Uterus (tissue), 3 donors: ENCODE measurements at regions not wholly inside any gene's neighbourhood (a gene's known extent, or its start where the extent isn't known, plus 50 kb on each side); places are given as distances from the start of the nearest gene placed in this dataset.

Source experiments
- DNase-seq, 2 donors: peaks; one replicate each; pipeline ENCODE4 v3.0.0-alpha.2; 2019 to 2020
- H3K27ac ChIP-seq, 2 donors: fragments of 200-600 bp; sonication (generic); 1 replicate in 1 of 2; 2 replicates in 1 of 2; pipeline ENCODE4 v1.5.1; 2016 to 2018
- H3K27me3 ChIP-seq, 2 donors: fragments of 200-600 bp; sonication (generic); one replicate each; pipeline ENCODE4 v1.5.1; 2018 to 2019; ENCODE audit warnings: control low read depth in 1 of 2
- H3K36me3 ChIP-seq, 2 donors: fragments of 200-600 bp; sonication (generic); one replicate each; pipeline ENCODE4 v1.5.1; 2019; ENCODE audit warnings: control low read depth in 1 of 2
- H3K4me1 ChIP-seq, 2 donors: fragments of 200-600 bp; sonication (generic); one replicate each; pipeline ENCODE4 v1.5.1; 2018 to 2019; ENCODE audit warnings: control low read depth in 1 of 2
- H3K4me3 ChIP-seq, 2 donors: fragments of 200-600 bp; sonication (generic); 1 replicate in 1 of 2; 2 replicates in 1 of 2; pipeline ENCODE4 v1.5.1; 2018 to 2019; ENCODE audit warnings: mild to moderate bottlenecking in 1 of 2
- H3K9me3 ChIP-seq, 2 donors: fragments of 200-600 bp; sonication (generic); one replicate each; pipeline ENCODE4 v1.5.1; 2019; ENCODE audit warnings: control low read depth in 1 of 2
- CTCF ChIP-seq, 4 experiments: fragments of 200-600 bp in 2 of 4; fragments of 450-650 bp in 2 of 4; sonication (generic) in 2 of 4; IDR thresholded peaks; one replicate each; pipeline ENCODE4 v1.5.1; 2016 to 2019; ENCODE audit warnings: antibody characterized with exemption in 4 of 4, mild to moderate bottlenecking in 2 of 4, moderate library complexity in 1 of 4
- POLR2A ChIP-seq, 2 donors: fragments of 450-650 bp; IDR thresholded peaks; one replicate each; pipeline ENCODE4 v1.6.1; 2016; ENCODE audit warnings: antibody characterized with exemption in 2 of 2, mild to moderate bottlenecking in 1 of 2, moderate library complexity in 1 of 2
- intact Hi-C: fragments of 100-400 bp; cut with DNase I; formaldehyde crosslinking; loops from one replicate; pipeline ENCODE4 v1.15.1; 2023; ENCODE audit warnings: low total_unique reads
- donor health status: DM: yes; HTN: yes; CAD: no.

GRCh38 chr3:163166197-163166596 lies 1669.6 kb downstream of the OTOL1 start:
- TF ChIP-seq CTCF (IDR thresholded peaks at IDR 0.05) = no peak
- no peak for TF ChIP-seq POLR2A (IDR thresholded peaks at IDR 0.05)
- intact Hi-C loops = no loop called here
- Histone ChIP-seq H3K36me3 (no peaks in the 10 kb centered on the region), H3K27ac (no peak overlapping the region), H3K9me3 (peaks cover 0 to 3% of the 10 kb centered on the region in 2 donors), H3K4me1 (no peaks in the 10 kb centered on the region), H3K4me3 (no peak overlapping the region), H3K27me3 (no peaks in the 10 kb centered on the region)
- DNase-seq = no peak

GRCh38 chr3:163159306-163159705 lies 1662.7 kb downstream of the OTOL1 start:
- TF ChIP-seq POLR2A (IDR thresholded peaks at IDR 0.05) (no peak), CTCF (IDR thresholded peaks at IDR 0.05) (no peak)
- Histone ChIP-seq H3K9me3 (no peaks in the 10 kb centered on the region), H3K4me3 (no peak overlapping the region), H3K36me3 (no peaks in the 10 kb centered on the region), H3K4me1 (no peaks in the 10 kb centered on the region), H3K27me3 (no peaks in the 10 kb centered on the region), H3K27ac (no peak overlapping the region)
- intact Hi-C loops = no loop called here
- DNase-seq = no peak

GRCh38 chr3:163139600-163139999 lies 1643.0 kb downstream of the OTOL1 start:
- no peaks in the 10 kb centered on the region for H3K9me3 ChIP-seq
- TF ChIP-seq POLR2A (IDR thresholded peaks at IDR 0.05) (no peak), CTCF (IDR thresholded peaks at IDR 0.05) (no peak)
- no peaks in the 10 kb centered on the region for H3K27me3 ChIP-seq
- H3K4me1 ChIP-seq = no peaks in the 10 kb centered on the region
- H3K4me3 ChIP-seq = no peak overlapping the region
- no peak overlapping the region for H3K27ac ChIP-seq
- H3K36me3 ChIP-seq = no peaks in the 10 kb centered on the region
- no peak for DNase-seq
- intact Hi-C loops = no loop called here

GRCh38 chr3:163138258-163138657 lies 1641.7 kb downstream of the OTOL1 start:
- Histone ChIP-seq H3K4me3 (no peak overlapping the region), H3K4me1 (no peaks in the 10 kb centered on the region), H3K9me3 (no peaks in the 10 kb centered on the region), H3K27me3 (no peaks in the 10 kb centered on the region), H3K27ac (no peak overlapping the region), H3K36me3 (no peaks in the 10 kb centered on the region)
- TF ChIP-seq POLR2A (IDR thresholded peaks at IDR 0.05) = no peak
- no peak for TF ChIP-seq CTCF (IDR thresholded peaks at IDR 0.05)
- intact Hi-C loops = no loop called here
- no peak for DNase-seq

GRCh38 chr3:163132111-163132510 lies 1635.5 kb downstream of the OTOL1 start:
- H3K27ac ChIP-seq = no peak overlapping the region
- intact Hi-C loops = no loop called here

More at GRCh38 chr3:163132111-163132510, 1635.5 kb downstream of the OTOL1 start:
- Histone ChIP-seq H3K27me3 (no peaks in the 10 kb centered on the region), H3K36me3 (no peaks in the 10 kb centered on the region), H3K4me1 (no peaks in the 10 kb centered on the region), H3K4me3 (no peak overlapping the region), H3K9me3 (peaks cover 0 to 6% of the 10 kb centered on the region in 2 donors)
- TF ChIP-seq CTCF (IDR thresholded peaks at IDR 0.05) (no peak), POLR2A (IDR thresholded peaks at IDR 0.05) (no peak)
- DNase-seq = no peak
